Caco-2 (cell line): ENCODE measurements at regions not wholly inside any gene's neighbourhood (a gene's known extent, or its start where the extent isn't known, plus 50 kb on each side); places are given as distances from the start of the nearest gene placed in this dataset.

Experiments used
- BruUV-seq: library from RNA; stranded (reverse); fragments of 400-500 nt; replicated peaks from 2 replicates; lab custom pipeline; 2021; lab: Mats Ljungman, UMichigan
- CTCF ChIA-PET: fragments of 300-600 bp; sonication (Branson Sonifier 250); formaldehyde crosslinking; loops from one replicate; lab custom pipeline; 2022; ENCODE audit warnings: antibody characterized with exemption; lab: Charles Lee
- POLR2A ChIA-PET: fragments of 300-600 bp; sonication (Branson Sonifier 250); formaldehyde crosslinking; loops from one replicate; lab custom pipeline; 2022; ENCODE audit warnings: antibody characterized with exemption; lab: Charles Lee
- DNase-seq, 2 experiments: peaks; one replicate each; pipeline versions ENCODE4 v3.0.0 to v3.0.0-alpha.2; 2020 to 2022
- H3K27me3 ChIP-seq: replicated peaks from 2 replicates; pipeline ENCODE4 v1.6.0; 2011; ENCODE audit warnings: low read length; ENCODE audit not compliant: control insufficient read depth, insufficient read depth
- H3K36me3 ChIP-seq: 2 replicates; pipeline ENCODE4 v1.5.1; 2011; ENCODE audit warnings: low read length; ENCODE audit not compliant: control insufficient read depth, insufficient read depth
- H3K4me1 ChIP-seq: fragments of 250-450 bp; sonication (Bioruptor Pico); 2 replicates; pipeline ENCODE4 v1.5.1; 2020; ENCODE audit warnings: mild to moderate bottlenecking
- H3K4me3 ChIP-seq: 2 replicates; pipeline ENCODE4 v1.5.1; 2011; ENCODE audit warnings: low read depth, mild to moderate bottlenecking, control low read depth, low read length
- H3K9me3 ChIP-seq: fragments of 250-450 bp; sonication (Bioruptor Pico); 2 replicates; pipeline ENCODE4 v1.5.1; 2020; ENCODE audit warnings: mild to moderate bottlenecking, moderate library complexity
- H3K27ac Mint-ChIP-seq: one replicate; pipeline ENCODE4 v1.8.0; 2022; ENCODE audit warnings: mixed read lengths; ENCODE audit not compliant: unreplicated experiment
- H3K27me3 Mint-ChIP-seq: one replicate; pipeline ENCODE4 v1.8.0; 2022; ENCODE audit warnings: mixed read lengths; ENCODE audit not compliant: insufficient read depth, unreplicated experiment
- H3K36me3 Mint-ChIP-seq: one replicate; pipeline ENCODE4 v1.8.0; 2022; ENCODE audit warnings: mild to moderate bottlenecking, mixed read lengths; ENCODE audit not compliant: insufficient read depth, unreplicated experiment
- H3K4me1 Mint-ChIP-seq: one replicate; pipeline ENCODE4 v1.8.0; 2022; ENCODE audit warnings: low read depth, mixed read lengths; ENCODE audit not compliant: unreplicated experiment
- H3K4me3 Mint-ChIP-seq: one replicate; pipeline ENCODE4 v1.8.0; 2022; ENCODE audit warnings: mild to moderate bottlenecking, moderate library complexity, mixed read lengths; ENCODE audit not compliant: unreplicated experiment
- H3K9me3 Mint-ChIP-seq: one replicate; pipeline ENCODE4 v1.8.0; 2022; ENCODE audit warnings: mixed read lengths; ENCODE audit not compliant: unreplicated experiment
- CTCF ChIP-seq, 2 experiments: fragments of 200-600 bp in 1 of 2; IDR thresholded peaks; 1 replicate in 1 of 2; 2 replicates in 1 of 2; pipeline versions ENCODE4 v1.5.1 to v1.8.0; 2011 to 2022; ENCODE audit warnings: antibody characterized with exemption in 1 of 2, control low read depth in 1 of 2, inconsistent platforms in 1 of 2, low read depth in 1 of 2, low read length in 1 of 2, mild to moderate bottlenecking in 1 of 2, moderate library complexity in 1 of 2; ENCODE audit not compliant: insufficient read depth in 1 of 2, severe bottlenecking in 1 of 2, unreplicated experiment in 1 of 2
- intact Hi-C: fragments of 100-400 bp; cut with micrococcal nuclease; formaldehyde crosslinking; loops from one replicate; pipeline ENCODE4 v1.10.0; 2022; ENCODE audit not compliant: unreplicated experiment

GRCh38 chr5:156188016-156188415 is 138.9 kb upstream of the SGCD start:
- CTCF ChIA-PET: no interaction called here

GRCh38 chr5:156189628-156190027 is 137.3 kb upstream of the SGCD start:
- no peaks in the 10 kb centered on the region for H3K4me1 ChIP-seq
- Mint-ChIP-seq H3K9me3 (no peaks in the 10 kb centered on the region), H3K36me3 (no peaks in the 10 kb centered on the region), H3K27me3 (no peaks in the 10 kb centered on the region), H3K27ac (no peak overlapping the region), H3K4me3 (no peak overlapping the region), H3K4me1 (no peaks in the 10 kb centered on the region)
- H3K9me3 ChIP-seq: no peaks in the 10 kb centered on the region
- ChIA-PET POLR2A (no interaction called here), CTCF (no interaction called here)
- no peaks in the 10 kb centered on the region for H3K36me3 ChIP-seq
- no peak for DNase-seq
- no peak overlapping the region for H3K4me3 ChIP-seq
- no peaks in the 10 kb centered on the region for H3K27me3 ChIP-seq
- intact Hi-C loops: no loop called here
- no peak for TF ChIP-seq CTCF (IDR thresholded peaks at IDR 0.05; ENCODE audit: insufficient read depth in 1 of 2, low read depth in 1 of 2, low read length in 1 of 2, severe bottlenecking in 1 of 2, unreplicated experiment in 1 of 2)
- no TSS peak for BruUV-seq

More at GRCh38 chr5:156188016-156188415, 138.9 kb upstream of the SGCD start:
- Histone ChIP-seq H3K9me3 (no peaks in the 10 kb centered on the region), H3K27me3 (no peaks in the 10 kb centered on the region), H3K36me3 (no peaks in the 10 kb centered on the region), H3K4me1 (no peaks in the 10 kb centered on the region), H3K4me3 (no peak overlapping the region)
- no peaks in the 10 kb centered on the region for H3K9me3 Mint-ChIP-seq
- POLR2A ChIA-PET: no interaction called here
- no peaks in the 10 kb centered on the region for H3K4me1 Mint-ChIP-seq
- no TSS peak for BruUV-seq
- H3K36me3 Mint-ChIP-seq: no peaks in the 10 kb centered on the region
- DNase-seq: no peak
- intact Hi-C loops: no loop called here
- no peak overlapping the region for H3K4me3 Mint-ChIP-seq
- H3K27me3 Mint-ChIP-seq: no peaks in the 10 kb centered on the region
- TF ChIP-seq CTCF (IDR thresholded peaks at IDR 0.05; ENCODE audit: insufficient read depth in 1 of 2, low read depth in 1 of 2, low read length in 1 of 2, severe bottlenecking in 1 of 2, unreplicated experiment in 1 of 2): no peak
- no peak overlapping the region for H3K27ac Mint-ChIP-seq

- no peak overlapping the region for H3K27ac Mint-ChIP-seq
- BruUV-seq: no TSS peak
These were observed 135.4 kb upstream of the SGCD start for GRCh38 chr5:156191547-156191946.

More at GRCh38 chr5:156191547-156191946, 135.4 kb upstream of the SGCD start:
- no peak for DNase-seq
- no peaks in the 10 kb centered on the region for H3K36me3 Mint-ChIP-seq
- H3K4me1 Mint-ChIP-seq: no peaks in the 10 kb centered on the region
- Histone ChIP-seq H3K36me3 (no peaks in the 10 kb centered on the region), H3K4me3 (no peak overlapping the region), H3K27me3 (no peaks in the 10 kb centered on the region), H3K9me3 (no peaks in the 10 kb centered on the region), H3K4me1 (no peaks in the 10 kb centered on the region)
- POLR2A ChIA-PET: no interaction called here
- H3K9me3 Mint-ChIP-seq: no peaks in the 10 kb centered on the region
- CTCF ChIA-PET: no interaction called here
- TF ChIP-seq CTCF (IDR thresholded peaks at IDR 0.05; ENCODE audit: insufficient read depth in 1 of 2, low read depth in 1 of 2, low read length in 1 of 2, severe bottlenecking in 1 of 2, unreplicated experiment in 1 of 2): no peak
- intact Hi-C loops: no loop called here
- H3K27me3 Mint-ChIP-seq: no peaks in the 10 kb centered on the region
- no peak overlapping the region for H3K4me3 Mint-ChIP-seq
